ENCODE measurements at regions not wholly inside any gene's neighbourhood (a gene's known extent, or its start where the extent isn't known, plus 50 kb on each side); places are given as distances from the start of the nearest gene placed in this dataset.

GRCh38 chr4:119797238-119797894 is 168.8 kb upstream of the PDE5A start:
- Histone ChIP-seq H3K79me1 (ENCODE audit: low read depth in 1 of 2, low read length in 2 of 2) (no peaks in the 10 kb centered on the region), H3K27me3 (ENCODE audit: control insufficient read depth, insufficient read depth, low read length) (no peaks in the 10 kb centered on the region), H3K4me2 (ENCODE audit: low read depth, low read length) (no peak overlapping the region), H3K4me1 (ENCODE audit: control insufficient read depth, insufficient read depth, low read length) (no peaks in the 10 kb centered on the region), H4K20me1 (ENCODE audit: insufficient read depth, low read length) (no peaks in the 10 kb centered on the region), H3K14ac (replicated peaks; ENCODE audit: low read depth, low read length) (no peak overlapping the region), H2BK15ac (ENCODE audit: low read depth, low read length) (no peak overlapping the region), H3K18ac (ENCODE audit: low read depth, low read length) (no peak overlapping the region), H4K91ac (ENCODE audit: insufficient read depth, low read depth, low read length) (no peak overlapping the region), H3K23ac (ENCODE audit: low read depth, low read length) (no peak overlapping the region), H3K4me3 (ENCODE audit: insufficient read depth, low read depth, low read length) (no peak overlapping the region), H2BK120ac (ENCODE audit: low read depth, low read length) (no peak overlapping the region), H4K8ac (ENCODE audit: low read depth in 2 of 2, low read length in 2 of 2) (no peak overlapping the region), H4K5ac (ENCODE audit: low read depth, low read length) (no peak overlapping the region), H3K27ac (ENCODE audit: insufficient read depth, low read length) (no peak overlapping the region), H3K9me1 (ENCODE audit: insufficient read depth, low read length) (no peaks in the 10 kb centered on the region), H2AFZ (replicated peaks; ENCODE audit: low read length, poor library complexity) (no peak overlapping the region), H3K36me3 (ENCODE audit: control insufficient read depth, insufficient read depth, low read length) (no peaks in the 10 kb centered on the region), H2BK20ac (ENCODE audit: low read depth, low read length) (no peak overlapping the region), H3K9me3 (ENCODE audit: control insufficient read depth, insufficient read depth, low read length) (no peaks in the 10 kb centered on the region), H3K9ac (ENCODE audit: low read depth, low read length) (no peak overlapping the region), H2BK5ac (ENCODE audit: low read depth, low read length, poor library complexity, severe bottlenecking) (no peak overlapping the region), H2AK9ac (replicated peaks; ENCODE audit: low read depth, low read length, poor library complexity) (no peak overlapping the region), H3K56ac (ENCODE audit: extremely low read depth, insufficient read depth, low read length) (no peak overlapping the region), H3K4ac (ENCODE audit: low read depth, low read length) (no peak overlapping the region), H2AK5ac (ENCODE audit: low read depth, low read length) (no peak overlapping the region)
- no TSS peak for BruUV-seq (replicated peaks)
- dilution Hi-C loops (cut with HindIII; ENCODE audit: low sequenced_read_pairs, unreplicated experiment) (no loop called here), in situ Hi-C loops (cut with MboI; ENCODE audit: low sequenced_read_pairs) (no loop called here), intact Hi-C loops (cut with micrococcal nuclease) (no loop called here)
- no peak for DNase-seq
- WGBS, 2 experiments (ENCODE audit: extremely low coverage in 2 of 2, insufficient read length in 1 of 2) = 95% methylated on average over 2 of the region's 2 CpGs; no CpG with 5 or more reads in 1 of the 2 experiments
- ChIA-PET CTCF (no interaction called here), POLR2A (ENCODE audit: unreplicated experiment) (no interaction called here)
- ATAC-seq (ENCODE audit: low read depth) = no peak
- TF ChIP-seq POLR2A (IDR thresholded peaks at IDR 0.05; ENCODE audit: low read depth, low read length) (no peak), CTCF (conservative IDR thresholded peaks at IDR 0.05; ENCODE audit: low read depth, low read length) (no peak), SMC3 (IDR thresholded peaks at IDR 0.05; ENCODE audit: low read depth, low read length) (no peak), RFX5 (IDR thresholded peaks at IDR 0.05; ENCODE audit: low read depth, low read length) (no peak), RCOR1 (IDR thresholded peaks at IDR 0.05; ENCODE audit: insufficient replicate concordance, low read length) (no peak)
